Suprapubic skin (tissue), 4 donors: ENCODE measurements at regions not wholly inside any gene's neighbourhood (a gene's known extent, or its start where the extent isn't known, plus 50 kb on each side); places are given as distances from the start of the nearest gene placed in this dataset.

ENCODE experiments used
- EP300 ChIP-seq: sonication (generic); formaldehyde crosslinking; IDR thresholded peaks from one replicate; pipeline ENCODE4 v1.6.1; 2017; ENCODE audit warnings: antibody characterized with exemption
- POLR2A ChIP-seq, 2 donors: fragments of 450-650 bp; IDR thresholded peaks; one replicate each; pipeline ENCODE4 v1.6.1; 2017; ENCODE audit warnings: antibody characterized with exemption in 2 of 2, mild to moderate bottlenecking in 2 of 2, moderate library complexity in 2 of 2
- POLR2AphosphoS5 ChIP-seq, 3 donors: sonication (generic); formaldehyde crosslinking; IDR thresholded peaks; one replicate each; pipeline ENCODE4 v1.6.1; 2017; ENCODE audit warnings: antibody characterized with exemption in 3 of 3
- TF ChIP-seq, protein P1 (sequence below), 2 donors: fragments of 200-600 bp in 1 of 2; fragments of 450-650 bp in 1 of 2; sonication (generic) in 1 of 2; IDR thresholded peaks; one replicate each; pipeline ENCODE4 v1.5.1; 2016 to 2019; ENCODE audit warnings: antibody characterized with exemption in 2 of 2, mild to moderate bottlenecking in 1 of 2, moderate library complexity in 1 of 2

DNA sequence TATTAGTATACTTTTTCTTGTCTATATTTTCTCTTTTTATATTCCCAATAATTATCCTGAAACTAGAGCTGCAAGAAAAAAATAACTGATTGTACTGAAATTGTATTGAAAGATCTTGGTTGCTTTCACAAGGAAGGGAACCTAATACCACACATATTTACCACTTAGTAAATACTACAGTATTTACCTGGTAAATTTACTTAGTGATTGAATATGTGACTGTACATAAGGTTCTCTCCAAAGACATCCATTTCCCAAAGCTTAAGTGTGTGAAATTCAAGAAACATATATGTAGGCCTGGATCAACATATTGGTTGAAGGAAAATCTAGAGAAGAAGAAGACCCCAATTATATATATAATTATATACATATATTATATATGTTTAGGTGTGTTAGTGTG lies 1272.7 kb downstream of the C4orf33 start:
- TF ChIP-seq, protein P1, sequence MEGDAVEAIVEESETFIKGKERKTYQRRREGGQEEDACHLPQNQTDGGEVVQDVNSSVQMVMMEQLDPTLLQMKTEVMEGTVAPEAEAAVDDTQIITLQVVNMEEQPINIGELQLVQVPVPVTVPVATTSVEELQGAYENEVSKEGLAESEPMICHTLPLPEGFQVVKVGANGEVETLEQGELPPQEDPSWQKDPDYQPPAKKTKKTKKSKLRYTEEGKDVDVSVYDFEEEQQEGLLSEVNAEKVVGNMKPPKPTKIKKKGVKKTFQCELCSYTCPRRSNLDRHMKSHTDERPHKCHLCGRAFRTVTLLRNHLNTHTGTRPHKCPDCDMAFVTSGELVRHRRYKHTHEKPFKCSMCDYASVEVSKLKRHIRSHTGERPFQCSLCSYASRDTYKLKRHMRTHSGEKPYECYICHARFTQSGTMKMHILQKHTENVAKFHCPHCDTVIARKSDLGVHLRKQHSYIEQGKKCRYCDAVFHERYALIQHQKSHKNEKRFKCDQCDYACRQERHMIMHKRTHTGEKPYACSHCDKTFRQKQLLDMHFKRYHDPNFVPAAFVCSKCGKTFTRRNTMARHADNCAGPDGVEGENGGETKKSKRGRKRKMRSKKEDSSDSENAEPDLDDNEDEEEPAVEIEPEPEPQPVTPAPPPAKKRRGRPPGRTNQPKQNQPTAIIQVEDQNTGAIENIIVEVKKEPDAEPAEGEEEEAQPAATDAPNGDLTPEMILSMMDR (IDR thresholded peaks at IDR 0.05) = no peak
- TF ChIP-seq POLR2A (IDR thresholded peaks at IDR 0.05) (no peak), EP300 (no peak), POLR2AphosphoS5 (IDR thresholded peaks at IDR 0.05) (no peak)
